HepG2 (cell line): ENCODE measurements at regions not wholly inside any gene's neighbourhood (a gene's known extent, or its start where the extent isn't known, plus 50 kb on each side); places are given as distances from the start of the nearest gene placed in this dataset.

Source experiments
- AGO1 ChIP-seq: fragments of 200-400 bp; formaldehyde crosslinking; IDR thresholded peaks from 2 replicates; pipeline ENCODE4 v1.6.1; 2017; ENCODE audit warnings: mild to moderate bottlenecking, low read depth, low read length, moderate library complexity; ENCODE audit not compliant: poor library complexity, severe bottlenecking
- ATRX ChIP-seq: sonication (generic); formaldehyde crosslinking; IDR thresholded peaks from 2 replicates; pipeline ENCODE4 v1.4.0; 2020; ENCODE audit warnings: missing genetic modification reagents, borderline replicate concordance
- CHD2 ChIP-seq: IDR thresholded peaks from 2 replicates; pipeline ENCODE4 v1.6.1; 2011; ENCODE audit warnings: low read depth, low read length, improper control_type of control experiment
- CHD4 ChIP-seq: fragments of 200-600 bp; sonication (generic); IDR thresholded peaks from 2 replicates; pipeline ENCODE4 v1.7.0; 2017; ENCODE audit warnings: mild to moderate bottlenecking, low read length, borderline replicate concordance
- CSRNP1 ChIP-seq: sonication (generic); formaldehyde crosslinking; IDR thresholded peaks from 2 replicates; pipeline ENCODE4 v1.8.1; 2023; ENCODE audit warnings: mild to moderate bottlenecking, missing genetic modification reagents
- ETS1 ChIP-seq: sonication (generic); formaldehyde crosslinking; IDR thresholded peaks from 2 replicates; pipeline ENCODE4 v1.4.0; 2020; ENCODE audit warnings: missing genetic modification reagents
- FOXM1 ChIP-seq: sonication (generic); formaldehyde crosslinking; IDR thresholded peaks from 2 replicates; pipeline ENCODE4 v1.5.0; 2020; ENCODE audit warnings: missing genetic modification reagents
- GPBP1L1 ChIP-seq: sonication (generic); formaldehyde crosslinking; IDR thresholded peaks from 2 replicates; pipeline ENCODE4 v1.5.0; 2020; ENCODE audit warnings: mild to moderate bottlenecking, missing genetic modification reagents
- HHEX ChIP-seq: IDR thresholded peaks from 2 replicates; pipeline ENCODE4 v1.6.1; 2016; ENCODE audit warnings: control low read depth
- HOXD1 ChIP-seq: sonication (generic); formaldehyde crosslinking; IDR thresholded peaks from 2 replicates; pipeline ENCODE4 v1.5.0; 2020; ENCODE audit warnings: missing genetic modification reagents
- JARID2 ChIP-seq: sonication (generic); formaldehyde crosslinking; IDR thresholded peaks from 2 replicates; pipeline ENCODE4 v1.8.1; 2023; ENCODE audit warnings: missing genetic modification reagents, inconsistent platforms; ENCODE audit not compliant: insufficient replicate concordance
- MAFG ChIP-seq: sonication (generic); formaldehyde crosslinking; IDR thresholded peaks from 2 replicates; pipeline ENCODE4 v1.5.1; 2020; ENCODE audit warnings: mild to moderate bottlenecking, missing genetic modification reagents
- MATR3 ChIP-seq: sonication (generic); formaldehyde crosslinking; IDR thresholded peaks from 2 replicates; pipeline ENCODE4 v1.4.0; 2020; ENCODE audit warnings: missing genetic modification reagents
- MED13 ChIP-seq: sonication (generic); formaldehyde crosslinking; IDR thresholded peaks from 2 replicates; pipeline ENCODE4 v1.5.0; 2020; ENCODE audit warnings: missing genetic modification reagents
- MTA3 ChIP-seq: sonication (generic); formaldehyde crosslinking; IDR thresholded peaks from 2 replicates; pipeline ENCODE4 v1.4.0; 2020; ENCODE audit warnings: missing genetic modification reagents
- NR2F1 ChIP-seq, 2 experiments: fragments of 450-650 bp in 1 of 2; formaldehyde crosslinking in 1 of 2; IDR thresholded peaks; 2 replicates each; pipeline versions ENCODE4 v1.5.0 to v1.6.1; 2016 to 2020; ENCODE audit warnings: mild to moderate bottlenecking in 1 of 2, missing compliant biosample characterization in 1 of 2, missing genetic modification reagents in 1 of 2, moderate library complexity in 1 of 2
- RFX1 ChIP-seq: fragments of 450-650 bp; IDR thresholded peaks from 2 replicates; pipeline ENCODE4 v1.6.1; 2017
- SP2 ChIP-seq: sonication (generic); formaldehyde crosslinking; IDR thresholded peaks from 2 replicates; pipeline ENCODE4 v1.5.1; 2020; ENCODE audit warnings: mild to moderate bottlenecking, missing genetic modification reagents
- STAT6 ChIP-seq: sonication (generic); formaldehyde crosslinking; IDR thresholded peaks from 2 replicates; pipeline ENCODE4 v1.4.0; 2020; ENCODE audit warnings: missing genetic modification reagents, mild to moderate bottlenecking, borderline replicate concordance
- YY1 ChIP-seq: IDR thresholded peaks from 2 replicates; pipeline ENCODE4 v1.6.1; 2011; ENCODE audit warnings: low read length, low read depth, moderate library complexity, mild to moderate bottlenecking; ENCODE audit not compliant: insufficient read depth, insufficient replicate concordance
- ZBTB3 ChIP-seq: sonication (generic); formaldehyde crosslinking; IDR thresholded peaks from 2 replicates; pipeline ENCODE4 v1.4.0; 2020; ENCODE audit warnings: low read depth, mild to moderate bottlenecking, moderate library complexity, missing genetic modification reagents, borderline replicate concordance
- ZBTB8A ChIP-seq: sonication (generic); formaldehyde crosslinking; IDR thresholded peaks from 2 replicates; pipeline ENCODE4 v1.4.0; 2020; ENCODE audit warnings: mild to moderate bottlenecking, low read depth, missing genetic modification reagents, borderline replicate concordance
- ZNF230 ChIP-seq: sonication (generic); formaldehyde crosslinking; IDR thresholded peaks from 2 replicates; pipeline ENCODE4 v1.4.0; 2020; ENCODE audit warnings: mild to moderate bottlenecking, missing genetic modification reagents
- ZNF282 ChIP-seq: fragments of 450-650 bp; IDR thresholded peaks from 2 replicates; pipeline ENCODE4 v1.6.1; 2018; ENCODE audit not compliant: partially characterized antibody
- ZNF354B ChIP-seq: sonication (generic); formaldehyde crosslinking; IDR thresholded peaks from 2 replicates; pipeline ENCODE4 v1.8.0; 2022; ENCODE audit warnings: mild to moderate bottlenecking, missing genetic modification reagents
- ZNF749 ChIP-seq: sonication (generic); formaldehyde crosslinking; IDR thresholded peaks from 2 replicates; pipeline ENCODE4 v1.8.0; 2022; ENCODE audit warnings: mild to moderate bottlenecking, missing genetic modification reagents, moderate library complexity, borderline replicate concordance
- ZNF792 ChIP-seq: IDR thresholded peaks from 2 replicates; pipeline ENCODE4 v1.6.1; 2016

GRCh38 chr2:47313141-47313691 lies 55.9 kb upstream of the EPCAM start (continued):
- TF ChIP-seq GPBP1L1 (CRISPR knock-in tag), result no peak
- TF ChIP-seq NR2F1 (CRISPR knock-in tag; IDR thresholded peaks at IDR 0.05), result no peak
- TF ChIP-seq YY1, result no peak
- no peak for TF ChIP-seq ETS1 (CRISPR knock-in tag)
- no peak for TF ChIP-seq MATR3 (CRISPR knock-in tag)
- TF ChIP-seq ZNF749, result no peak
- no peak for TF ChIP-seq HHEX
- TF ChIP-seq RFX1, result no peak
- TF ChIP-seq MTA3, result no peak
- no peak for TF ChIP-seq CSRNP1 (CRISPR knock-in tag)
- TF ChIP-seq JARID2 (CRISPR knock-in tag), result no peak
- TF ChIP-seq ZNF792 (CRISPR knock-in tag), result 0 out of 2 replicates have a peak, but pooled peaks have one; percentile 34
- TF ChIP-seq ZNF354B (CRISPR knock-in tag), result no peak
- no peak for TF ChIP-seq MED13 (CRISPR knock-in tag)
- TF ChIP-seq ZNF230 (CRISPR knock-in tag), result no peak
- TF ChIP-seq ZBTB3 (CRISPR knock-in tag), result no peak
- TF ChIP-seq STAT6, result no peak
- no peak for TF ChIP-seq FOXM1 (CRISPR knock-in tag)
- TF ChIP-seq CHD4, result peak; percentile 90
- no peak for TF ChIP-seq CHD2
- TF ChIP-seq ZNF282, result no peak
- TF ChIP-seq AGO1, result no peak
- TF ChIP-seq ZBTB8A (CRISPR knock-in tag), result no peak
- no peak for TF ChIP-seq SP2 (CRISPR knock-in tag)
- no peak for TF ChIP-seq HOXD1
- TF ChIP-seq ATRX (CRISPR knock-in tag), result no peak
- TF ChIP-seq MAFG, result no peak
